Panc1 (cell line): ENCODE measurements at regions not wholly inside any gene's neighbourhood (a gene's known extent, or its start where the extent isn't known, plus 50 kb on each side); places are given as distances from the start of the nearest gene placed in this dataset.

Experiments
- POLR2AphosphoS5 ChIP-seq: IDR thresholded peaks from 2 replicates; pipeline ENCODE4 v1.6.1; 2012; ENCODE audit warnings: mild to moderate bottlenecking, low read depth, low read length, moderate library complexity
- SIN3A ChIP-seq: IDR thresholded peaks from 2 replicates; pipeline ENCODE4 v1.6.1; 2012; ENCODE audit warnings: low read depth, mild to moderate bottlenecking, low read length, moderate library complexity, borderline replicate concordance; ENCODE audit not compliant: insufficient read depth
- TF ChIP-seq, protein P1 (sequence below): fragments of 450-650 bp; IDR thresholded peaks from 2 replicates; pipeline ENCODE4 v1.5.1; 2017; ENCODE audit warnings: mild to moderate bottlenecking
- TF ChIP-seq, protein P2 (sequence below), 2 experiments: IDR thresholded peaks; 2 replicates each; pipeline ENCODE4 v1.6.1; 2011 to 2012; ENCODE audit warnings: low read depth in 2 of 2, control low read depth in 1 of 2, low read length in 1 of 2, mild to moderate bottlenecking in 1 of 2, moderate library complexity in 1 of 2; ENCODE audit not compliant: insufficient read depth in 1 of 2

DNA sequence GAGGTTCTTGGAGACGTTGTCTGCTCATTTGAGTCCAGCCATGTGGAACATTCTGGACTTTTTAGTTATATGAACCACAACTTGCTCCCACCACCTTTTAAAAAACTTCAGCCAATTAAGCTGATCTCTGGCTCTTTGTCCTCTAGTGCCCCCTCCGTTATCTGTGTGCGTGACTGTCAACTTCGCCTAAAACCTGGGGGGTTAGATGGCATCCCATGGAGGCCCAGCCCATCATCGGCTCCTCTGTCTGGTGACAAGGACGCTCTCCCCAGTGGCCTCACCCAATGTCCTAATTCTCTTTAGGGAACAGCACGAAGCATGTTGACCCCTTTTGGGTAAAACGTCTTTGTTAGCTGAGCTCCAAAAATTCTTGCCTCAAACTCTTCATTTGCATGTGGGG is 341.0 kb upstream of the TNRC6C start:
- TF ChIP-seq, protein P1, sequence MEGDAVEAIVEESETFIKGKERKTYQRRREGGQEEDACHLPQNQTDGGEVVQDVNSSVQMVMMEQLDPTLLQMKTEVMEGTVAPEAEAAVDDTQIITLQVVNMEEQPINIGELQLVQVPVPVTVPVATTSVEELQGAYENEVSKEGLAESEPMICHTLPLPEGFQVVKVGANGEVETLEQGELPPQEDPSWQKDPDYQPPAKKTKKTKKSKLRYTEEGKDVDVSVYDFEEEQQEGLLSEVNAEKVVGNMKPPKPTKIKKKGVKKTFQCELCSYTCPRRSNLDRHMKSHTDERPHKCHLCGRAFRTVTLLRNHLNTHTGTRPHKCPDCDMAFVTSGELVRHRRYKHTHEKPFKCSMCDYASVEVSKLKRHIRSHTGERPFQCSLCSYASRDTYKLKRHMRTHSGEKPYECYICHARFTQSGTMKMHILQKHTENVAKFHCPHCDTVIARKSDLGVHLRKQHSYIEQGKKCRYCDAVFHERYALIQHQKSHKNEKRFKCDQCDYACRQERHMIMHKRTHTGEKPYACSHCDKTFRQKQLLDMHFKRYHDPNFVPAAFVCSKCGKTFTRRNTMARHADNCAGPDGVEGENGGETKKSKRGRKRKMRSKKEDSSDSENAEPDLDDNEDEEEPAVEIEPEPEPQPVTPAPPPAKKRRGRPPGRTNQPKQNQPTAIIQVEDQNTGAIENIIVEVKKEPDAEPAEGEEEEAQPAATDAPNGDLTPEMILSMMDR, result no peak
- no peak for TF ChIP-seq POLR2AphosphoS5
- TF ChIP-seq SIN3A, result no peak
- TF ChIP-seq, protein P2, sequence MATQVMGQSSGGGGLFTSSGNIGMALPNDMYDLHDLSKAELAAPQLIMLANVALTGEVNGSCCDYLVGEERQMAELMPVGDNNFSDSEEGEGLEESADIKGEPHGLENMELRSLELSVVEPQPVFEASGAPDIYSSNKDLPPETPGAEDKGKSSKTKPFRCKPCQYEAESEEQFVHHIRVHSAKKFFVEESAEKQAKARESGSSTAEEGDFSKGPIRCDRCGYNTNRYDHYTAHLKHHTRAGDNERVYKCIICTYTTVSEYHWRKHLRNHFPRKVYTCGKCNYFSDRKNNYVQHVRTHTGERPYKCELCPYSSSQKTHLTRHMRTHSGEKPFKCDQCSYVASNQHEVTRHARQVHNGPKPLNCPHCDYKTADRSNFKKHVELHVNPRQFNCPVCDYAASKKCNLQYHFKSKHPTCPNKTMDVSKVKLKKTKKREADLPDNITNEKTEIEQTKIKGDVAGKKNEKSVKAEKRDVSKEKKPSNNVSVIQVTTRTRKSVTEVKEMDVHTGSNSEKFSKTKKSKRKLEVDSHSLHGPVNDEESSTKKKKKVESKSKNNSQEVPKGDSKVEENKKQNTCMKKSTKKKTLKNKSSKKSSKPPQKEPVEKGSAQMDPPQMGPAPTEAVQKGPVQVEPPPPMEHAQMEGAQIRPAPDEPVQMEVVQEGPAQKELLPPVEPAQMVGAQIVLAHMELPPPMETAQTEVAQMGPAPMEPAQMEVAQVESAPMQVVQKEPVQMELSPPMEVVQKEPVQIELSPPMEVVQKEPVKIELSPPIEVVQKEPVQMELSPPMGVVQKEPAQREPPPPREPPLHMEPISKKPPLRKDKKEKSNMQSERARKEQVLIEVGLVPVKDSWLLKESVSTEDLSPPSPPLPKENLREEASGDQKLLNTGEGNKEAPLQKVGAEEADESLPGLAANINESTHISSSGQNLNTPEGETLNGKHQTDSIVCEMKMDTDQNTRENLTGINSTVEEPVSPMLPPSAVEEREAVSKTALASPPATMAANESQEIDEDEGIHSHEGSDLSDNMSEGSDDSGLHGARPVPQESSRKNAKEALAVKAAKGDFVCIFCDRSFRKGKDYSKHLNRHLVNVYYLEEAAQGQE (IDR thresholded peaks at IDR 0.05; ENCODE audit: insufficient read depth in 1 of 2, low read depth in 2 of 2, low read length in 1 of 2), result no peak
